DMS79 (cell line): ENCODE measurements at regions not wholly inside any gene's neighbourhood (a gene's known extent, or its start where the extent isn't known, plus 50 kb on each side); places are given as distances from the start of the nearest gene placed in this dataset.
"Not testable (repeated sequence)": the region's sequence is repeated elsewhere in the genome, so short reads cannot be mapped to it uniquely, and the experiment has no call there.

Experiments used
- DNase-seq: peaks from one replicate; lab custom pipeline; 2025; lab: John Stamatoyannopoulos, UW

GRCh38 chr7:68833422-68833821 is 764.9 kb upstream of the AUTS2 start:
- no peak for DNase-seq

DNA sequence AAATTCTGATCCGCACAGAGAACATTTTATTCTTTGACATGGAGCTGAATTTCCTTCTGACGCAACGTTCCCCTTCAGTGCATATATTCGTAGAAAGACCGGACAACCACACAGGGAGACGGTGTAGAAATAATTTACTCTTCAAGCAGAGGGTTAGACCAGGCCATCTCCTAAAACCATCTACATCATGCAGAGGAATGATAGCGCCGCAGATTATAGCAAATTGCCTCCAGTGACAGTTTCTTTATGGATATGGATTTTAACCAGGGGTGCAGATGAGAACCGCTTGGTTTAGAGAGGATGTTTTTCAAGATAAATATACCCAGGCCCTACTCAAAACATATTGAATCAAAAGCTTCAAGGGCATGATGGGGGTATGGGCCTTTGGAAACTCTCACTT is 759.3 kb upstream of the AUTS2 start:
- no peak for DNase-seq

DNA sequence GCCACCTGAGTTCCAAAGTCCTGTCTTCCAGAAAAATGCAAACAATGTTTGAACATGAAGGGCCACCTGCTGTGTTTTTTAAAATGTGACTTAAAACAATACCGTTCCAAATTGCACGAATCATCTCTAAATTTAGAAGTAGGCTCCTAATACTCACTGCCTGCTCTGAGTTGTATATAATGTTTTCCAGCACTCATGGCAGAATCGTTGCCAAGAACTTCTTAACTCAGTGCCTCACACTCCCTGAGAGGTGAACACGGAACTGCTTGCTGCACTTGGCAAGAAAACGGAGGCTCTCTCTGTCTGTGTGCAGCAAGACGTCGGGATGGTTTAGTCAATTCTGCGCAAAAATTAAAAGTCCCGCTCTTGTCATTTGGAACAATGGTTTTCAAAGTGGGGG is 757.3 kb upstream of the AUTS2 start:
- DNase-seq, result no peak

- DNase-seq, result not testable (repeated sequence)
Observed at GRCh38 chr7:68843985-68844384, 754.3 kb upstream of the AUTS2 start.

DNA sequence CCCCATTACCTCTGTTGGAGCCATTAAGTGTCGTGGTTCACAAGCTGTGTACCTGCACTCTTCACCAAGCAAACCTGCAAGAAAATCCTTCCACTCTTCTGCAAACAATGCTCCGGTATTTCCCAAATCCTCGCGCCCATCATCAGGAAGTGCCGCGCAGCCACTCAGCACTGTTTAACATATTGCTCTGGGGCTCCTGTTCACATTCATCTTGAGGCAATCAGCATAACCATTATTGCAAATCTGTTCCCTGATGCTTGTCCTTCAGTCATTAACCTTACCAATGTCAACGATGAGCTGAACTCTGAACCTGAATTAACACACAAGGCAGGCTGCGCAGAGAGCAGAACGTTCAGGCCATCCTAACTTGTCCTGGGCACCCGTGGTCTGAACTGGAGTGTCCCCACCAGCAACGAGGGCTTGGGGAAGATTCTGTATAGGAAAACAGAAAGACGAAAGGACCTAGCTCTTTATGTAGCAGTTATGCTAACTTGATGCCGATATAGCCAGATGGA is 751.4 kb upstream of the AUTS2 start:
- DNase-seq, result no peak

DNA sequence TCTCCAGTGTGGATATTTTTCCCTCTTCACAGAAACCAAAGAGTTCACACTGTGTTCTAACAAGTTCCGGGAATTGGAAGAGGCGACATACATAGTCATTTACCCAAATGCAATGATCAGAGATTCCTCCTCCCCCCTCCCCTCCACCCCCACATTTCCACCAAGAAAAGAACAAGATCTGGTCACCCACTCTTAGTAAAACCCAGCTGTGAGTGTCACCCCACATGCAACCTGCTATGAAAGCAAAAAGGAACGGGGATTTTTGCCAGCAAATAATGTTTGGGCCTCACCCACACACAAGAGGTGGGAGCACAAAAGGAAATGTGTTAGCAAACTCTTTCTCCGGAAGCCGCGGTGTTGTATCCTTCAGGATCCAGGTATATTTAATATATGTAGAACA is 745.0 kb upstream of the AUTS2 start:
- no peak for DNase-seq

DNA sequence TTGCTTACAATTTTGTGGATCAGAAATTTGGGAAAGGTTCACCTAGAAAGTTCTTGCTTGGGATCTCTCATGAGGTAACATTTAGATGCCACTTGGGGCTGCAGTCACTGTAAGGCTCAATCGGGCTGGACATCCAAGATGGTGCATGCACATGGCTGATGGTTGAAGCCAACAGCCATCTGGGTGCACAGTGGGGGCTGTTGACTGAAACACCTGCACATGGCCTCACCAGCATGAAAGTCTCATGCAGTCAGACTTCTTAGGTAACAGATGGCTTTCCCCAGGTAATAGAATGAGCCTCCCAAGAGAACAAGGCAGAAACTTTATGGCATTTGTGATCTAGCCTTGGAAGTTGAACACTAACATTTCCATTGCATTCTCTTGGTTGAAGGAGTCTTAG is 740.7 kb upstream of the AUTS2 start:
- no peak for DNase-seq

- no peak for DNase-seq
Observed at GRCh38 chr7:68858497-68858896, 739.8 kb upstream of the AUTS2 start.

GRCh38 chr7:68861171-68861570 is 737.1 kb upstream of the AUTS2 start:
- DNase-seq, result no peak

- no peak for DNase-seq
Observed at GRCh38 chr7:68862261-68862660, 736.0 kb upstream of the AUTS2 start.

DNA sequence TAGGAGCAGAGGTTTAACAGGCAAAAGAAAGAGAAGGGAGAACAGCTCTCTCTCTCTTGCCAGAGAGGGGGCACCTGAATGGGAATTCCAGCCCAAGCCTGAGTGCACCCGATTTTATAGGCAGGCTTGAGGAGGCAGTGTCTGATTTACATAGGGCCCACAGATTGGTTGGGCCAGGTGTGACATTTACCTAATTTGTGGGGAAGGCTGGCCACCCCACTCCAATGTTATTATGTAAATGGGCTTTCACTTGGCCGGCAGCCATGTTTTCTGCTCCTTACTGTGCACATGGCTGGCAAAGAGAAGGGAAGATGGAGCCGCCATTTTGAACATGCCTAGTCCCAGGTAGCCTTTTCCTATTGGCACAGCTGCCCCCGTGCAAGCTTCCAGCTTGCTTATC is 735.5 kb upstream of the AUTS2 start:
- no peak for DNase-seq

DNA sequence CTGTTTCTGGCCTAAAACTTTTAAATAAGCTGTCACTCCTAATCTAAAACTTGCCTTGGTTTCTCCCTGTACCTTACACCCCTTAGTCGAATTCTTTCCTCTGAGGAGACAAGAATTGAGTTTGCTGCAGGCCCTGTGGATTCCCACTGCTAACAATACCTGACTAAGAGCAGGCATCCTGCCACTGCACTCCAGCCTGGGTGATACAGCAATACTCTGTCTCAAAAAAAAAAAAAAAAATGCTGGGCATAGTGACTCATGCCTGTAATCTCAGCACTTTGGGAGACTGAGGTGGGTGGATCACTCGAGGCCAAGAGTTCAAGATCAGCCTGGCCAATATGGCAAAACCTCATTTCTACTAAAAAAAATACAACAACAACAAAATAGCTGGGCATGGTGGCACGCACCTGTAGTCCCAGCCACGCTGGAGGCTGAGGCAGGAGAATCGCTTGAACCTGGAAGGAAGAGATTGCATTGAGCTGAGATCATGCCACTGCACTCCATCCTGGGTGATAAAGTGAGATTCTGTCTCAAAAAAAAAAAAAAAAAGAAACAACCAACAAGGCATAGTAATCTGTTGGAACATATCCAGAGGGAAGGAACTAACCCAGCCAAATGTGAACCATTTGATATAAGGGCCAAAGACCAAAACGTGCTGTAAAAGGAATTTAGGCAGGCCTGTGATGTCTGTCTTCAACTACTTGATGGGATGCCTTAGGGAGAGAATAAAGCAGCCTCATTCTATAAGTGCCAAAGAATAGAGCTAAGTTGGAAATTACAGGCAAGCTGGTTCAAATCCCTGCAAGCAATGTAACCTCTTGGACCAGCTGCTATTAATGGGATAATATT is 732.7 kb upstream of the AUTS2 start:
- no peak for DNase-seq

DNA sequence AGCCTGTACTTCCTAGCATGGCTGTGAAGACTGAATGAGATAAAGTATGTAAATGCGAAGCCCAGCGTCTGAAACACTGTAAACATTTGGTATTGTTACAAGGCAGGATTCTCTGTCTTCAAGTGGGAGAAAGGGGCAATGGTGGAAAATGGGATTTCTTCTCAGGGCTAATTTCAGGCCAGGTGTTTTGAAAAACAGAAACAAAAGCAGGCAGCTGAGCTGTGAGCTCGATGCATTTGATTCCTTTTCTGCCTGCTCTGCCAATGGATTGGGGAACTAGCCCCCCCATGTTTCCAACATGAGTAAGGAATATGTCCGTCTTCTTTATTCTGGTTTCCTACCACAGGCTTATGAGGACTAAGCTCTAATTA is 732.1 kb upstream of the AUTS2 start:
- no peak for DNase-seq

DNA sequence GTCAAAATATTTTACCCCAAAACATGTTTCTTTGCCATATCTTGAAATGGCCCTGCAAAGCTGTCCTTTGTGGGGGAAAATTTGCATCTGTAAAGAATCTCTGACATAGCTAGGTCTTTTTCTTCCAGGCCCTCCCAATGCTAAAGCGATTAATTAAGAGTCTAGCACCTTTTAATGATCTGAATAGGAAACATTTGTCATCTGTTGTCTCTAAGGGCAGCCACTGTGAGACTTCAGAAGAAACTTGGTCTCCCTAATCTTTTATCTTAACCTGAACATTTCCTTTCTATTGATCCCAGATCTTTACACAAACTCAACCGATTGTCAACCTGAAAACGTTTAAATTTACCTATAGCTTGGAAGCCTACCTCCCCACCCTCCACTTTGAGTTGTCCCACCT is 731.6 kb upstream of the AUTS2 start:
- not testable (repeated sequence) for DNase-seq

GRCh38 chr7:68868978-68869377 is 729.3 kb upstream of the AUTS2 start:
- no peak for DNase-seq

DNA sequence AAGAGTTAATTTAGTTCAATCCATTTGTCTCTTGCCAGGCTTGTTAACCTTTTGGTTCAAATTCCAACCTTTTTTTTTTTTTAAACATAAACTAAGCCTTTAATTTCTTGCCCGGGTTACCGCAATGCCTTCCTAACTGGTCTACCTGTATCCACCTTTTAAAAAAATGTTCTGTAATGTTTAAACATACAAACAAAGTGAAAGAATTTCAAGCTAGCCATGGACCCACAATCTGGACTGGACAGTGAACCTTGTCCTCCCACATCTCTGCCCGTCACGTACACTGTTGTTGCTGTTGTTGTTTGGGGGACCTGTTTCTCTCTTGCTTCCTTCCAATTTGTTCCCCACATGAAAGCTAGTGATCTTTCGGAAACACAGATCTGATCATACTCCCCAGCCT is 724.7 kb upstream of the AUTS2 start:
- no peak for DNase-seq

DNA sequence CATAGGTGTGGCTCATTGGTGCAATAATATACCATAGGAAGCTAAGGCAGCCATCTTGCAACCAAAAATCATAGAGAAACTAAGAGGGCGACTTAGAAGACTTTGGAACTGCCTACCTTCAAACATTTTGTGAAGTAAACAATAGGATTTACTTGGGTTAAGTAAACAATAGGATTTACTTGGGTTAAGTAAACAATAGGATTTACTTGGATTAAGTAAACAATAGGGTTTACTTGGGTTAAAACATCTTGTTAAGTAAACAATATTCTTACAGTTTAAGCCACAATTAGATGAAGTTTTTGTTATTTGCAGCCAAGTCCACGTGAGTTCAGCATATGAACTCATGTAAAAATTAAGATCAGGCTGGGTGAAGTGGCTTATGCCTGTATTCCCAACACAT is 722.4 kb upstream of the AUTS2 start:
- DNase-seq, result no peak

- DNase-seq, result not testable (repeated sequence)
Observed at GRCh38 chr7:68887116-68887515, 711.2 kb upstream of the AUTS2 start.

- no peak for DNase-seq
Observed at GRCh38 chr7:68888971-68889385, 709.3 kb upstream of the AUTS2 start.

DNA sequence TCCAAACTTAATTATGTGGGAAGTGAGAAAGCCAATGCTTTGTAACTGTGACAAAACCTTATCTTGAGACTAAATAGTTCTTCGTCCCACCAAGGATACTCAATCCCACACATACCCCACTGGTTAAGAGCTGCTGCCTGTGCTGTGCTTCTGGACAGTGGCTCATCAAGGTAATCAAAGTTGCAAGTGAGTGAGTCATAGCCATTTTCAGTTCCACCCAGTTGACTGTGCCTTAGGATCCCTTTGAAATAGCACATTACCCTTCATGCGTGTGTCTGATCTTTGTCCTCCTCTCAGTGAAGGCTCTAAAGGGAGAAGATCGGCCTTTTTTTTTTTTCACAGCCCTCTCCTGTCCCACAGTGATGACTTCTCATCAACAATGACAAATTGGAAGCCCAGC is 706.0 kb upstream of the AUTS2 start:
- DNase-seq, result no peak

DNA sequence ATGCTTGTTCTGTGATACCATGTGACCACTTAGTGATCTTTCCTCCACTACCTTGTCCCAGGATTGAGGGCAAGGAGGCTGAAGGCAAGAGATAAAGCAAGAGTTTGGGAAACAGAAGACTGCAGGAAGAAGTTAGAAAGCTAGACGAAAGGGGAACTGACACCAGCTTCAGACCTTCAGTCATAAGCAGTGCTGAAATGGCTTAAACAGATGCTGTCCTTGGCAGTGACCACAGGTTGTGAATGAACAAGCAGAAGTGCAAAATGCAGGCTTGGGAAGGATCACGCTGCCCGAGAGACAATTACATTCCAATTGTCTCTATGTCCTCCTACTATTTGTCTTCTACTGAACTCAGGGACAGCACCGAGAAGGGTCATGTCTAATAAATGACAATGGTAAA is 704.9 kb upstream of the AUTS2 start:
- no peak for DNase-seq

DNA sequence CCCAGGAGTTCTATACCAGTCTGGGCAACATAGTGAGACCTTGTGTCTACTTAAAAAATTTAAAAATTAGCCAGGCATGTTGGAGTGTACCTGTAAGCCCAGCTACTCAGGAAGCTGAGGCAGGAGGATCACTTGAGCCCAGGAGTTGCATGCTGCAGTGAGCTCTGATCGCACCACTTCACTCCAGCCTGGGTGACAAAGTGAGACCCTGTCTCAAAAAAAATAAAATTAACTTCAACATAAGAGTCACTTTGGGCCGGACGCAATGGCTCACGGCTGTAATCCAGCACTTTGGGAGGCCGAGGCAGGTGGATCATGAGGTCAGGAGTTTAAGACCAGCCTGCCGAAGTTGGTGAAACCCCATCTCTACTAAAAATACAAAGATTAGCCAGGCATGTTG is 699.1 kb upstream of the AUTS2 start:
- DNase-seq, result not testable (repeated sequence)

DNA sequence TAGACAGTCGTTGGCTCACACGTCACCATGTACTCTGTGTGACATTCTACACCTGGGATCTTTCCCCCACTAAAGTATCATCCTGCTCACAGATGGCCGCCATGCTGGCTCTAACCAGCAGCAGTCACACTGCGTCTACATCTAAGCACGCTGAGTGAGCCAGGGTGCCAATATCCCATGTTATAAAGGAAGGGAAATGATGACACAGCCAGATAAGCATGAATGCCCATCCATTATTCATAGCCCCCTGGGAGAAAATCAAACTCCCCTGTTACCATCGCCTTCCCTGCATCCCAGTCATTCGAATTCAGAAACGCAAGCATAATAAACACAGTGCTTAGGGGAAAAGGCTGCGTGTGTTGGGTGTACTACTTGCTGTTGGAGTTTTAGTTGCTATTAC is 698.2 kb upstream of the AUTS2 start:
- no peak for DNase-seq

- no peak for DNase-seq
Observed at GRCh38 chr7:68904630-68905029, 693.6 kb upstream of the AUTS2 start.
